K562 (cell line): ENCODE measurements at regions not wholly inside any gene's neighbourhood (a gene's known extent, or its start where the extent isn't known, plus 50 kb on each side); places are given as distances from the start of the nearest gene placed in this dataset.

Experiments
- ATAC-seq: fragments of 200-7000 bp; cut with Tn5 transposase; 3 replicates; pipeline ENCODE4 v1.9.1; 2020; ENCODE audit warnings: moderate library complexity
- BruUV-seq: library from RNA; stranded (reverse); fragments of 400-500 nt; replicated peaks from 2 replicates; lab custom pipeline; 2021; lab: Mats Ljungman, UMichigan
- CTCF ChIA-PET: fragments of 300-600 bp; formaldehyde crosslinking; extraction: SDS; loops from one replicate; lab custom pipeline; 2021; ENCODE audit warnings: low intra/inter-chr PET ratio; lab: Yijun Ruan, JAX
- POLR2A ChIA-PET: fragments of 300-600, 350-650 bp; sonication (Branson Sonifier 250); formaldehyde crosslinking; extraction: SDS; loops from one replicate; lab custom pipeline; 2021; ENCODE audit warnings: antibody characterized with exemption, inconsistent platforms; lab: Yijun Ruan, JAX
- DNase-seq, 4 experiments: peaks; one replicate each; pipeline versions ENCODE4 v3.0.0 to v3.0.0-alpha.2; 2011 to 2018; ENCODE audit warnings: low spot score in 3 of 4, mixed read lengths in 3 of 4; ENCODE audit errors: extremely low read depth in 1 of 4
- FAIRE-seq: peaks from 2 replicates; lab custom pipeline; 2011; peaks lifted over from hg19 to GRCh38; lab: Jason Lieb, UNC
- H2AFZ ChIP-seq: 2 replicates; pipeline ENCODE4 v1.6.0; 2011; ENCODE audit warnings: low read depth, low read length, control low read depth, inconsistent platforms
- H3K27ac ChIP-seq: fragments of 200-600 bp; 3 replicates; pipeline ENCODE4 v1.8.0; 2011; ENCODE audit warnings: low read depth, mild to moderate bottlenecking, control low read depth, inconsistent platforms, low read length, moderate library complexity, mixed read lengths; ENCODE audit errors: extremely low read depth
- H3K27me3 ChIP-seq, 2 experiments: fragments of 300-600 bp in 1 of 2; 2 replicates in 1 of 2; 3 replicates in 1 of 2; pipeline versions ENCODE4 v1.6.0 to v1.8.0; 2011; ENCODE audit warnings: inconsistent platforms in 2 of 2, low read length in 2 of 2, mild to moderate bottlenecking in 1 of 2, mixed read lengths in 1 of 2, moderate library complexity in 1 of 2; ENCODE audit not compliant: control insufficient read depth in 2 of 2, insufficient read depth in 2 of 2
- H3K36me3 ChIP-seq: fragments of 300-600 bp; 3 replicates; pipeline ENCODE4 v1.8.0; 2011; ENCODE audit warnings: mild to moderate bottlenecking, low read length, inconsistent platforms; ENCODE audit not compliant: control insufficient read depth, insufficient read depth
- H3K4me1 ChIP-seq, 2 experiments: fragments of 200-600 bp in 1 of 2; replicated peaks in 1 of 2; 2 replicates in 1 of 2; 3 replicates in 1 of 2; pipeline versions ENCODE4 v1.5.1 to v1.8.0; 2011; ENCODE audit warnings: inconsistent platforms in 2 of 2, low read length in 2 of 2, mild to moderate bottlenecking in 1 of 2, mixed read lengths in 1 of 2, moderate library complexity in 1 of 2; ENCODE audit not compliant: control insufficient read depth in 2 of 2, insufficient read depth in 2 of 2
- H3K4me2 ChIP-seq: 2 replicates; pipeline ENCODE4 v1.6.1; 2011; ENCODE audit warnings: low read length, control low read depth, inconsistent platforms, mixed read lengths; ENCODE audit not compliant: insufficient read depth
- H3K4me3 ChIP-seq: fragments of 200-600 bp; sonication (generic), shearing (Covaris generic); 2 replicates; pipeline ENCODE4 v1.5.1; 2016; ENCODE audit warnings: control low read depth, inconsistent platforms
- H3K79me2 ChIP-seq: fragments of 200-600 bp; 3 replicates; pipeline ENCODE4 v1.8.0; 2011; ENCODE audit warnings: low read length, inconsistent platforms; ENCODE audit not compliant: control insufficient read depth, insufficient read depth
- H3K9ac ChIP-seq, 2 experiments: 2 replicates each; pipeline versions ENCODE4 v1.6.0 to v1.6.1; 2011; ENCODE audit warnings: low read depth in 2 of 2, low read length in 2 of 2, control low read depth in 1 of 2, inconsistent platforms in 1 of 2, mild to moderate bottlenecking in 1 of 2, mixed read lengths in 1 of 2; ENCODE audit not compliant: insufficient read depth in 1 of 2
- H3K9me1 ChIP-seq: one replicate; pipeline ENCODE4 v1.6.0; 2011; ENCODE audit warnings: inconsistent platforms, mild to moderate bottlenecking, low read length, moderate library complexity; ENCODE audit not compliant: control insufficient read depth, insufficient read depth
- H3K9me3 ChIP-seq: replicated peaks from 2 replicates; pipeline ENCODE4 v1.5.1; 2011; ENCODE audit warnings: low read depth, low read length, inconsistent platforms; ENCODE audit not compliant: control insufficient read depth, insufficient read depth
- H4K20me1 ChIP-seq: replicated peaks from 2 replicates; pipeline ENCODE4 v1.6.1; 2011; ENCODE audit warnings: low read length, inconsistent platforms, mixed read lengths; ENCODE audit not compliant: control insufficient read depth, insufficient read depth
- ELF4 ChIP-seq: fragments of 450-650 bp; formaldehyde crosslinking; IDR thresholded peaks from 2 replicates; pipeline ENCODE4 v1.4.0; 2022; ENCODE audit warnings: missing genetic modification characterization
- HDAC3 ChIP-seq: fragments of 450-650 bp; IDR thresholded peaks from 2 replicates; pipeline ENCODE4 v1.6.1; 2018; ENCODE audit warnings: borderline replicate concordance, mild to moderate bottlenecking, moderate library complexity; ENCODE audit not compliant: partially characterized antibody
- LCOR ChIP-seq: sonication (generic); formaldehyde crosslinking; IDR thresholded peaks from 2 replicates; pipeline ENCODE4 v1.8.0; 2022; ENCODE audit warnings: mild to moderate bottlenecking, missing genetic modification reagents
- MED1 ChIP-seq: sonication (generic); formaldehyde crosslinking; IDR thresholded peaks from 2 replicates; pipeline ENCODE4 v1.8.1; 2023; ENCODE audit warnings: missing genetic modification reagents, borderline replicate concordance
- MTA3 ChIP-seq: fragments of 450-650 bp; formaldehyde crosslinking; IDR thresholded peaks from 2 replicates; pipeline ENCODE4 v1.6.1; 2017; ENCODE audit warnings: mild to moderate bottlenecking, borderline replicate concordance
- NFRKB ChIP-seq: fragments of 450-650 bp; IDR thresholded peaks from 2 replicates; pipeline ENCODE4 v1.6.1; 2016; ENCODE audit warnings: low read depth
- NR4A1 ChIP-seq, 2 experiments: fragments of 250-450 bp in 1 of 2; fragments of 450-650 bp in 1 of 2; sonication (Bioruptor Pico) in 1 of 2; IDR thresholded peaks; 2 replicates each; pipeline versions ENCODE4 v1.4.0 to v1.6.1; 2016 to 2020; ENCODE audit warnings: mild to moderate bottlenecking in 2 of 2, missing compliant biosample characterization in 1 of 2, missing genetic modification characterization in 1 of 2, moderate library complexity in 1 of 2
- NUFIP1 ChIP-seq: fragments of 450-650 bp; IDR thresholded peaks from 2 replicates; pipeline ENCODE4 v1.6.1; 2018; ENCODE audit not compliant: partially characterized antibody
- SMARCE1 ChIP-seq: fragments of 450-650 bp; IDR thresholded peaks from 2 replicates; pipeline ENCODE4 v1.7.1; 2016; ENCODE audit warnings: mild to moderate bottlenecking
- ZBTB7A ChIP-seq: IDR thresholded peaks from 2 replicates; pipeline ENCODE4 v1.6.1; 2011; ENCODE audit warnings: low read depth, mild to moderate bottlenecking, low read length, moderate library complexity, borderline replicate concordance; ENCODE audit not compliant: control insufficient read depth
- ZC3H11A ChIP-seq: IDR thresholded peaks from 2 replicates; pipeline ENCODE4 v1.6.1; 2012; ENCODE audit warnings: low read depth, low read length, improper control_type of control experiment
- ZKSCAN1 ChIP-seq: fragments of 150-350 bp; IDR thresholded peaks from 2 replicates; pipeline ENCODE4 v1.6.1; 2016; ENCODE audit warnings: low read depth, low read length
- ZNF184 ChIP-seq: sonication (generic); formaldehyde crosslinking; IDR thresholded peaks from 2 replicates; pipeline ENCODE4 v1.5.0; 2020; ENCODE audit warnings: missing genetic modification reagents
- ZNF324 ChIP-seq: fragments of 250-450 bp; sonication (Bioruptor Pico); IDR thresholded peaks from 2 replicates; pipeline ENCODE4 v1.4.0; 2020; ENCODE audit warnings: mild to moderate bottlenecking
- ZNF407 ChIP-seq: fragments of 450-650 bp; IDR thresholded peaks from 2 replicates; pipeline ENCODE4 v1.6.1; 2016; ENCODE audit warnings: low read depth
- ZNF584 ChIP-seq: fragments of 200-800 bp; sonication (Bioruptor generic); IDR thresholded peaks from 2 replicates; pipeline ENCODE4 v1.6.1; 2016; ENCODE audit warnings: low read depth, mild to moderate bottlenecking, missing genetic modification characterization, missing compliant biosample characterization
- WGBS: fragments of 100-300 bp; shearing (Covaris generic); methylation state at CpG from one replicate; pipeline ENCODE4 v1.1.6; 2016; ENCODE audit warnings: low coverage, mixed read lengths; ENCODE audit not compliant: insufficient coverage; ENCODE audit errors: missing lambda C conversion rate; 5-methylcytosine and 5-hydroxymethylcytosine counted together
- in situ Hi-C: fragments of 300-500 bp; cut with MboI; formaldehyde crosslinking; loops from 4 replicates; pipeline ENCODE4 v1.15.0; 2018; ENCODE audit warnings: inconsistent platforms, mixed read lengths
- intact Hi-C: fragments of 100-400 bp; cut with micrococcal nuclease; formaldehyde crosslinking; loops from 2 replicates; pipeline ENCODE4 v1.14.2; 2022

GRCh38 chr1:81228926-81229325 is 571.8 kb upstream of the ADGRL2 start:
- intact Hi-C loops (no loop called here), in situ Hi-C loops (no loop called here)
- FAIRE-seq = no peak
- H3K9me1 ChIP-seq = no peaks in the 10 kb centered on the region
- ChIA-PET CTCF (no interaction called here), POLR2A (no interaction called here)
- H2AFZ ChIP-seq = no peak overlapping the region
- H3K36me3 ChIP-seq = no peaks in the 10 kb centered on the region
- H4K20me1 ChIP-seq = no peaks in the 10 kb centered on the region
- H3K4me2 ChIP-seq = no peak overlapping the region
- BruUV-seq = no TSS peak
- H3K4me3 ChIP-seq = no peak overlapping the region
- no peak for ATAC-seq
- peaks cover 3% of the 10 kb centered on the region; the same call in 1 of the 2 replicates for H3K9me3 ChIP-seq
- 0% methylated on average over 6 of the region's 6 CpGs for WGBS
- no peaks in the 10 kb centered on the region for H3K79me2 ChIP-seq
- H3K9ac ChIP-seq = no peak overlapping the region
- no peaks in the 10 kb centered on the region for H3K4me1 ChIP-seq
- no peak for DNase-seq
- H3K27ac ChIP-seq = no peak overlapping the region
- no peaks in the 10 kb centered on the region for H3K27me3 ChIP-seq
- TF ChIP-seq MED1 = no peak
- TF ChIP-seq ZNF324 (CRISPR knock-in tag) = no peak
- no peak for TF ChIP-seq ZNF184 (CRISPR knock-in tag)
- TF ChIP-seq ZKSCAN1 = no peak
- TF ChIP-seq NUFIP1 = no peak
- TF ChIP-seq SMARCE1 = no peak
- TF ChIP-seq ZBTB7A = no peak
- TF ChIP-seq ZNF584 = no peak
- TF ChIP-seq ELF4 (CRISPR knock-in tag) = no peak
- TF ChIP-seq ZC3H11A = no peak
- TF ChIP-seq MTA3 = no peak
- TF ChIP-seq LCOR = no peak
- TF ChIP-seq NR4A1 (CRISPR knock-in tag; IDR thresholded peaks at IDR 0.05) = no peak
- no peak for TF ChIP-seq NR4A1 (tag; IDR thresholded peaks at IDR 0.05)
- no peak for TF ChIP-seq NFRKB
- TF ChIP-seq ZNF407 = no peak
- TF ChIP-seq HDAC3 = no peak
